COLO668 (cell line): ENCODE measurements at regions not wholly inside any gene's neighbourhood (a gene's known extent, or its start where the extent isn't known, plus 50 kb on each side); places are given as distances from the start of the nearest gene placed in this dataset.
"Not testable (repeated sequence)": the region's sequence is repeated elsewhere in the genome, so short reads cannot be mapped to it uniquely, and the experiment has no call there.

ENCODE experiments used
- DNase-seq: peaks from one replicate; lab custom pipeline; 2025; ENCODE audit not compliant: unreplicated experiment; lab: John Stamatoyannopoulos, UW

DNA sequence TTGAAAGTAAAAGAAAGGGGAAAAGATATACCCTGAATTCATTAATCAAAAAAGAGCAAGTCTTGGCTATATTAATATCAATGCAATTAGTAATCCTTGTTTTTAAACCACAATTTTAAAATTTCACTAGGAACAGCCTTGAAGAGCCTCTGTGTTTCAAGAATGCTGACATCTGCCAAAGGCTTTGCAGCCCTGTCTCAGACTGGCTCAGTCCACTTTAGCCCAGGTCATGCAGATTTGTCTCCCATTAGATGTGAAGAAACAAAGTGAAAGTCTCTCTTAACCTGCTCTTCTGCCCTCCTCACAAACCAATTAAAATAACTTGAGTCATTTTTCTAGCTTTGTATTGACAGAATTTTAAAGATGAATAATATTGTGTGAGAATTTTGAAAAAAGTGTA is 102.7 kb upstream of the CARMIL1 start:
- no peak for DNase-seq

DNA sequence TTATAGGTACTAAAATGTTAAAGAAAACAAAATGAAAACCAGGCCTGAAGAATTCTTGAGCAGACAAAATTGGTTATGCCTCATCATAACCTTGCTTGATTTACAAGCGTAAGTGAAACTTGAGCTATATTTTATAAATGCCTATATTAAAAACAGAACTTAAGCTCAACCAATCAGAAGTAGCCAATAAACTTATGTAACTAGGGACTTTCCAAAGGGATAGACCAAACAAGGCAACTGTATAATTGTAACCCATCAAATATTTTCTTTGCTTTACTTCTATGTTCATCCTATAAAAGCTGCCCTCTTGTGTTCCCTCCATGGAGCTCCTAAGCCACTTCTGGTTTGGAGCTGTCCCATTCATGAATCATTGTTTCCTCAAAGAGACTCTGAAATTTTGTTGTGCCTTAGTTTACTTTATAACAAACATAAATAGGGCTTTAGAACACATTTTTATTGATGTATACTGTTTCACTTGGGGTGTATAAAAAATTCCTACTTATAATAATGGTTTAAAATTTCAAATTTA is 101.6 kb upstream of the CARMIL1 start:
- no peak for DNase-seq

GRCh38 chr6:25178336-25179035 is 100.7 kb upstream of the CARMIL1 start:
- no peak for DNase-seq

DNA sequence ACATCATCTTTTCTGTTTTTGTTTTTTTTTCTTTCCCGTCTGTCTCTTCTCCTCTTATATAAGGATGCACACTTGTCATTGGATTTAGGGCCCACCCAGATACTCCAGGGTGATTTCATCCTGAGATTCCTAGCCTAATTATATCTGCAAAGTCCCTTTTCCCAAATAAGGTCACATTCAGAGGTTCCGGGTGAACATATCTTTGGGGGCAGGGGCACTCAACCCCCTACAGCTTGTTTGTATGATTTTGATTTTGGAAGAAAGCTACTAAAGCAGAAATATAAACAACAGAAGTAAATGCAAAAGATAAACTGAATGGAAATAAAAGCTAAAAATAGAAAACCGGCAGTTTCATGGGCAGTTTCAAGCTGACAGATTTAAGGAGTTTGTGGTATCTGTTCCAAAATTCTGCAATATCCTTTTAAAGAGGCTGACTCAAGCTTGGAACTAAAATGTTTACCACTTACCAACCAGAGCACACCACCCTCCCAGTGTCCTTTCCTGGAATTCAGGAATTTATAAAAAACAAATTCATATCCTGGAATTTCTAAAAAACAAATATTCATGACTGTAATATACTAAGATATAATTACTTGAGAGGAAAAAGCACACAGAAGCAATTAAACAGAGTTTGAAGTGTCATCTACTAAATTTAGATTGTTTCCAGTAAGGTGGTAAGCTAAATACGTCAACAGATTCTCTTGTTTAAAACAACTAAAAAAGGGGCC is 100.0 kb upstream of the CARMIL1 start:
- DNase-seq = no peak

- DNase-seq = no peak
Measured at GRCh38 chr6:25180630-25181349, 98.4 kb upstream of the CARMIL1 start.

DNA sequence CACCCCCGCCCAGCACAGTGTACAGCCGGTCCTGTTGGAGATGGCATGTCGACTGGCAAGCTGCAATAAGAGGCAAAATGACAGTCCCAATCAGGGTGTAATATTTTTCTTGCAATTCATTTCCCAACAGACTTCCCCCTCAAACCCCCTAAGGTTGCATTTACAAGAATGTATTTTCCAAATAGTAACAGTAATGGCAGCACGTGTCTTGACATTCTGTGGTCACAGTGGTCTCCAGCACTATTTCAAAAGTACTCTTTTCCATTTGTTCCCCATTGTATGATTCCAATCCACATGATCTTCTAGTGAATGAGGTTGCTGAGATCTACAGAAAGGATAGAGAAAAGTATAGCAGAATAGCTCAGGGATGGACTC is 97.8 kb upstream of the CARMIL1 start:
- DNase-seq = no peak

GRCh38 chr6:25181923-25182322 is 97.3 kb upstream of the CARMIL1 start:
- no peak for DNase-seq

- no peak for DNase-seq
Measured at GRCh38 chr6:25186919-25187318, 92.3 kb upstream of the CARMIL1 start.

DNA sequence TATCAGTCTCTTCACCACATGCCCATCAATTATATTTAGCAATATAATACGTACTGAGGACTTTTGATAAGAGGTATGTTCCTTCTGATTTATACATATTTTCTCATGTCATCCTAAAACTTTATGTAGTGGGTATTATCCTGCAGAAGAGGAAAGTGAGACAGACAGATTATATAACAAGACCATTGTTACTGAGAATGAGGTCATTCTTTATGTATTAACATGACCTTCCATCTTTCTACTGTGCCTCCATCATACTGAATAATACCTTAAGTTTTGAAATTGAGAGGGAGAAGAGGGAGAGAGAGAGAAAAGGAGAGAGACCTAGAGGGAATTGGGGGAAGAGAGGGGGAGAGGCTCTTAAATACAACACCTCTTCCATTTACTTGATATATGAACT is 90.9 kb upstream of the CARMIL1 start:
- no peak for DNase-seq

- DNase-seq = no peak
Measured at GRCh38 chr6:25192590-25193459, 86.3 kb upstream of the CARMIL1 start.

GRCh38 chr6:25193460-25194171 is 85.6 kb upstream of the CARMIL1 start:
- DNase-seq = no peak

DNA sequence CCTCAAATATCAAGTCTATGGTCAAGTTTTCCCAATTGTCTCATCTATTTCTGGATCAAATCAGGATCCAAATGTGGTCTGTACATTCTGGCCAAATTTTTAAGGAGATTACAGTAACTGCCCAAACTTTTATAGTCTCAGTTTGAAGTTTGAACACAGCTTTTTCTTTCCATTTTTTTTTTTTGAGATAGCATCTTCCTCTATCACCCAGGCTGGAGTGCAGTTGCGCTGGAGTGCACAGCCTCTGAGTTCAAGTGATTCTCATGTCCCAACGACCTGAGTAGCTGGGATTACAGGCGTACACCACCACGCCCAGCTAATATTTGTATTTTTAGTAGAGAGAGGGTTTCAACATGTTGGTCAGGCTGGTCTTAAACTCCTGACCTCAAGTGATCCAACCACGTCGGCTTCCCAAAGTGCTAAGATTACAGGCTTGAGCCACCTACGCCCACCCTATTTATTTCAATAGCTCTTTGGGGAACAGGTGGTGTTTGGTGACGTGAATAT is 84.9 kb upstream of the CARMIL1 start:
- DNase-seq = no peak

DNA sequence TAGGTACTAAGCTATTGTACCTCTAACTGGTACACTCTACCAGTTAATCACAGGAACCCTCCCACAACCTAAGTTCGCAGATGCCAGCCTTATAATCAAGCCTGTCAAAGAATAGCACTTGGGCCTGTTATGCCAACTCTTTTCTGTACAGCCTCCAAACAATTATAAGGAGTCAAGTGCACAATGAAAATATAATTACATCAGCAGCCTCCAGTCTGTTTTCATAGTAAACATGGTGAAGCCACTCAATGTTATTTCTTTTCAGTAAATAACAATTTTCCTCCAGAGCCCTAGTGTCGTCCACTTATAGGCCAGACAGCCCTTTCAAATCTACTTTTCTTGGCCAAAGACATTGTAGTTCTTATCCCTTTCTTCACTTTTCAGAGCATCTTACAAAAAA is 82.7 kb upstream of the CARMIL1 start:
- DNase-seq = no peak

GRCh38 chr6:25197111-25197510 is 82.1 kb upstream of the CARMIL1 start:
- no peak for DNase-seq

DNA sequence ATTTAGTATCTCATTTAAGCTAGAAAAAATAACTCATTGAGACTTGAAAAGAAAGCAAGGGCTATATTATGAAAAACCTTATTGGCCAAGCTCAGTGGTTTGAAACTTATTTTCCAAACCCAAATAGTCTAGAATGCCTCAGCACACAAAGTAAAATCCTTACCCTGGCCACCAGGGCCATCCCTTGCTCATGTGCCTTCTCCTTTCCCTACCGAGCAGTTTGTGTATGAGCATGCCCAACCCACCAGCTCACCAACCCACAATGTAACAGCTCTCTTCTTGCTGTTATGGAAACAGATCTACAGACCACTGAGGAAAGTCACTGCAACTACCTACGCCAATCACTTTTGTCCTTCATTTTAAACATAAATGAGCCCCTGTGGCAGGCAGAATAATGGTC is 79.6 kb upstream of the CARMIL1 start:
- DNase-seq = no peak

- no peak for DNase-seq
Measured at GRCh38 chr6:25202504-25202903, 76.7 kb upstream of the CARMIL1 start.

DNA sequence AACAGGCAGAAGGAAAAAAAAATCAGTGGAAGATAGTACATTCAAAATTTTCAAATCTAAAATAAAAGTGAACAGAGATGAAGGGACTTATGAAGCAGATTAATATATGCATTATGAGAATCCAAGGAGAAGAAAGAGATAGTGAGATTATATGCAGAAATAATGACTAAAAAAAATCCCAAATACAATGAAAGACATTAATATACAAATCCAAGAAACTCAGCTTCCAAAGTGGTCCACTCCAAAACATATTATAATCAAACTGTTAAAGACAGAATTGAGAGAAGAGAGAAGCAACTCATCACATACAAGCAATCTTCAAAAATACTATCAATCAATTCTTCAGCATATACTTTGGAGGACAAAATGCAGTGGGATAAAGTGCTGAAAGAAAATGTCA is 73.5 kb upstream of the CARMIL1 start:
- DNase-seq = no peak

GRCh38 chr6:25207453-25208155 is 71.6 kb upstream of the CARMIL1 start:
- not testable (repeated sequence) for DNase-seq

GRCh38 chr6:25215881-25216280 is 63.3 kb upstream of the CARMIL1 start:
- no peak for DNase-seq

DNA sequence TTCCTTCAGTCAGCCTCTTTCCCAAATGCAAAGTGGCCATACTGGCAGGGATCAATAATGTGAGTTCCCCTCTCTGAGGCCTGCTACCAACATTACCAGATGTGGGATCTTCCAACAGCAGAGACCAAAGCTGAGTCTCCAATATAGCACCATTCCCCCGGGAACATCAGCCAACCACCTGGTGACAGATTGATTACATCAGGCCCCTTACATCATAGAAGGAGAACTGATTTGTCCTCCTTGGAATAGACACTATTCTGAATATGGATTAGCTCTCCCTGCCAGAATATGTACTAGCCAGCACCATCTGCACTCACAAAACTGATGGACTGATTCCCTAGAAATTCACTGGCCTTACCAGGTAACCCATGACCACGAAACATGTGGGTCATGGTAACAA is 61.9 kb upstream of the CARMIL1 start:
- DNase-seq = no peak
